ENCODE measurements at regions not wholly inside any gene's neighbourhood (a gene's known extent, or its start where the extent isn't known, plus 50 kb on each side); places are given as distances from the start of the nearest gene placed in this dataset.

DNA sequence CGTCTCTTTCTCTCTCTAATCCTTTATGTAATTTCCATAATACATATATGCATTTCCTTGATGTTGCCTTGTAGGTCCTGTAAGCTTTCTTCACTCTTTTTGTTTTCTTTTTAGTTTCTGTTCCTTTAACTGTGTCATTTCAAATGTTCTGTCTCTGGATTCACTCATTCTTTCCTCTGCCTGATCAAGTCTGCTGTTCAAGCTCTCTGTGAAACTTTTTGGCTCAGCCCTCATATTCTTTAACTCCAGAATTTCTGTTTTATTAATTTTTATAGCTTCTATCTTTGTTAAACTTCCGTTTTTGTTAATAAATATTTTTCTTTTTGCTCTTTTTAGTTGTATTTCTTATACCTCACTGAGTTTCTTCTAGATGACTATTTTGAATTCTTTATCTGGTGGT is 321.3 kb upstream of the LMO3 start:
- Histone ChIP-seq H3K27me3 (ENCODE audit: control insufficient read depth, insufficient read depth, low read length) (no peaks in the 10 kb centered on the region), H3K4me3 (ENCODE audit: low read depth, low read length) (no peak overlapping the region), H3K36me3 (ENCODE audit: control insufficient read depth, insufficient read depth, low read length) (no peaks in the 10 kb centered on the region)
- TF ChIP-seq, protein P1, sequence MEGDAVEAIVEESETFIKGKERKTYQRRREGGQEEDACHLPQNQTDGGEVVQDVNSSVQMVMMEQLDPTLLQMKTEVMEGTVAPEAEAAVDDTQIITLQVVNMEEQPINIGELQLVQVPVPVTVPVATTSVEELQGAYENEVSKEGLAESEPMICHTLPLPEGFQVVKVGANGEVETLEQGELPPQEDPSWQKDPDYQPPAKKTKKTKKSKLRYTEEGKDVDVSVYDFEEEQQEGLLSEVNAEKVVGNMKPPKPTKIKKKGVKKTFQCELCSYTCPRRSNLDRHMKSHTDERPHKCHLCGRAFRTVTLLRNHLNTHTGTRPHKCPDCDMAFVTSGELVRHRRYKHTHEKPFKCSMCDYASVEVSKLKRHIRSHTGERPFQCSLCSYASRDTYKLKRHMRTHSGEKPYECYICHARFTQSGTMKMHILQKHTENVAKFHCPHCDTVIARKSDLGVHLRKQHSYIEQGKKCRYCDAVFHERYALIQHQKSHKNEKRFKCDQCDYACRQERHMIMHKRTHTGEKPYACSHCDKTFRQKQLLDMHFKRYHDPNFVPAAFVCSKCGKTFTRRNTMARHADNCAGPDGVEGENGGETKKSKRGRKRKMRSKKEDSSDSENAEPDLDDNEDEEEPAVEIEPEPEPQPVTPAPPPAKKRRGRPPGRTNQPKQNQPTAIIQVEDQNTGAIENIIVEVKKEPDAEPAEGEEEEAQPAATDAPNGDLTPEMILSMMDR (IDR thresholded peaks at IDR 0.05; ENCODE audit: insufficient read depth, low read length, poor library complexity, severe bottlenecking), result no peak
- DNase-seq (ENCODE audit: low read depth), result no peak

DNA sequence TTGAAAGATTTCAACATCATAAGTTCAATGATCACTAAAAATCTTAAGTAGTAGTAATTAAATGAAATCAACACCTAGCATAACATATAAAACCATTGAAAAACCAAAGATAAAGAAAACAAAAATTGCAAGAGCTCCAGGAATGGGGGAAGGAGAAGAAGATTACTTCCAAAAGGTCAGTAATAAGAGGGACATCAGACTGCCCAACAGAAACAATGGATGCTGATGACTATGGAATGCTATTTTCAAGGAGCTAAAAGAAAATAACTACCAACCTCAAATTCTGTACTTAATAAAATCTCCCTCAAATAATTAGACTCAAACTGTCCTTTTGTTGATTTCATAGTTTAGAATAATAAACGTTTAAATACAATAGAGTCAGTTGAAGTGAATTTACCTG is 314.5 kb upstream of the LMO3 start:
- Histone ChIP-seq H3K36me3 (ENCODE audit: control insufficient read depth, insufficient read depth, low read length) (no peaks in the 10 kb centered on the region), H3K4me3 (ENCODE audit: low read depth, low read length) (no peak overlapping the region), H3K27me3 (ENCODE audit: control insufficient read depth, insufficient read depth, low read length) (no peaks in the 10 kb centered on the region)
- TF ChIP-seq, protein P1 (IDR thresholded peaks at IDR 0.05; ENCODE audit: insufficient read depth, low read length, poor library complexity, severe bottlenecking), result no peak
- no peak for DNase-seq (ENCODE audit: low read depth)

DNA sequence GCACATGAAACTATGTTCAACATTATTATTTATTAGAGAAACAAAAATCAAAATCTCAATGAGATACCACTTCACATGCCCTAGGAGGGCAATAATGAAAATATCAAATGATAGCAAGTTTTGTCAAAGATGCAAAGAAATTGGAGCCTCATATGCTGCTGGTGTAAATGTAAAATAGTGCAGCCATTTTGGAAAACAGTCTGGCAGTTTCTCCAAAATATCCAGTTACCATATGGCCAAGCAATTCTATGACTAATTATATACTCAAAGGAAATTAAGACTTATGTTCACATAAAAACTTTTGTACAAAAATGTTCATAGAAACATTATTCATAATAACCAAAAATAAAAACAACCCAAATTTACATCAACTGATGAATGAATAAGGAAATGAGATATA is 313.6 kb upstream of the LMO3 start:
- no peak overlapping the region for H3K4me3 ChIP-seq (ENCODE audit: low read depth, low read length)
- H3K27me3 ChIP-seq (ENCODE audit: control insufficient read depth, insufficient read depth, low read length), result no peaks in the 10 kb centered on the region
- no peaks in the 10 kb centered on the region for H3K36me3 ChIP-seq (ENCODE audit: control insufficient read depth, insufficient read depth, low read length)
- TF ChIP-seq, protein P1 (IDR thresholded peaks at IDR 0.05; ENCODE audit: insufficient read depth, low read length, poor library complexity, severe bottlenecking), result no peak
- no peak for DNase-seq (ENCODE audit: low read depth)

DNA sequence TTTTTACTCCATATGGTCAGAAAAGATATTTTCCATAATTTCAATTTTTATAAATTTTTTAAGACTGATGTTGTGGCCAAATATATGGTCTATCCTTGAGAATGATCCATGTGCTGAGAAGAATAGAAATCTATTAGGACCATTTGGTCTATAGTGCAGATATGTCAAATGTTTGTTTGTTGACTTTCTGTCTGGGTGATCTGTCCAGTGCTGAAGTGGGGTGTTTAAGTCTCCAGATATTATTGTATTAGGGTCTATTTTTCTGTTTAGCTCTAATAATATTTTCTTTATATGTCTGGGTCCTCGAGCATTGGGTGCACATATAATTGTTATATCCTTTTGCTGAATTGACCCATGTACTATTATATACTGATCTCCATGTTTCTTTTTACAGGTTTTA is 308.9 kb upstream of the LMO3 start:
- no peaks in the 10 kb centered on the region for H3K27me3 ChIP-seq (ENCODE audit: control insufficient read depth, insufficient read depth, low read length)
- H3K36me3 ChIP-seq (ENCODE audit: control insufficient read depth, insufficient read depth, low read length), result no peaks in the 10 kb centered on the region
- no peak for DNase-seq (ENCODE audit: low read depth)
- TF ChIP-seq, protein P1 (IDR thresholded peaks at IDR 0.05; ENCODE audit: insufficient read depth, low read length, poor library complexity, severe bottlenecking), result no peak
- H3K4me3 ChIP-seq (ENCODE audit: low read depth, low read length), result no peak overlapping the region

DNA sequence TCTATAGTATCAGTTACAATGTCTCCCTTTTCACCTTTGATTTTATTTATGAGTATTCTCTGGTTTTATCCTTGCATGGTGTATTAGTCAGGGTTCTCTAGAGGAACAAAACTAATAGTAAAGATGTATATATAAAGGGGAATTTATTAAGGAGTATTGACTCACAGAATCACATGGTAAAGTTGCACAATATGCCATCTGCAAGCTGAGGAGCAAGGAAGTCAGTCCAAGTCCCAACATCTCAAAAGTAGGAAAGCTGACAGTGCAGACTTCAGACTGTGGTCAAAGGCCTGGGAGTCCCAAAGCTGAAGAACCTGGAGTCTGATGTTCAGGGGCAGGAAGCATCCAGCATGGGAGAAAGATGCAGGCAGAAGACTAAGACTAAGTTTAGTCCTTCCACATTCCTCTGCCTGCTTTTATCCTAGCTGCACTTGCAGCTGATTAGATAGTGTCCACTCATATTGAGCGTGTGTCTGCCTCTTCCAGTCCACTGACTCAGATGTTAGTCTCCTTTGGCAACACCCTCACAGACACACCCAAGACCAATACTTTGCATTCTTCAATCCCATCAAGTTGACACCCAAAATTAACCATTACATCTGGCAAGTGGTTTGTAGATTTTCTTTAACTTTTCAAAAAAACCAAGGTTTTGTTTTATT is 308.0 kb upstream of the LMO3 start:
- no peaks in the 10 kb centered on the region for H3K36me3 ChIP-seq (ENCODE audit: control insufficient read depth, insufficient read depth, low read length)
- TF ChIP-seq, protein P1 (IDR thresholded peaks at IDR 0.05; ENCODE audit: insufficient read depth, low read length, poor library complexity, severe bottlenecking), result no peak

DNA sequence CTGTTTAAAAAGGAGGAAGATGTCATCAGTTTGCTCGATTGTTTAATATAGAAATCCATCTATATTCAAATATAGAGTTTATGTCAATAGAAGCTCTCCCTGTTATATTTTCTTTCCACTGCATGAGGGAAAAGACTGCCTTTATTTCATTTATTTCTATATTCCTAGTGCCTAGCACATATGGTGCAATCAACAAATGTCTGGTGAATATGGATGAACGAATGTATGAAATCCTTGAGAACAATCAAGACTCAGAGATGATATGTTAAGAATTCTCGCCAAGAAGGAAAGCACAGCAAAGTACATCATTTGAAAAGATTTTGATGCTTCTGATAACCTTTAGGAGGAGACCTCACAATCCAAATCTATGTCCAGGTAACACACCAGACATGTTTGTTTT is 296.0 kb upstream of the LMO3 start:
- no peaks in the 10 kb centered on the region for H3K36me3 ChIP-seq (ENCODE audit: control insufficient read depth, insufficient read depth, low read length)
- no peak overlapping the region for H3K4me3 ChIP-seq (ENCODE audit: low read depth, low read length)
- no peaks in the 10 kb centered on the region for H3K27me3 ChIP-seq (ENCODE audit: control insufficient read depth, insufficient read depth, low read length)
- TF ChIP-seq, protein P1 (IDR thresholded peaks at IDR 0.05; ENCODE audit: insufficient read depth, low read length, poor library complexity, severe bottlenecking), result no peak
- no peak for DNase-seq (ENCODE audit: low read depth)

More for the DNA sequence above, 308.0 kb upstream of the LMO3 start:
- H3K4me3 ChIP-seq (ENCODE audit: low read depth, low read length), result no peak overlapping the region
- no peak for DNase-seq (ENCODE audit: low read depth)
- H3K27me3 ChIP-seq (ENCODE audit: control insufficient read depth, insufficient read depth, low read length), result no peaks in the 10 kb centered on the region
